Erythroblast (primary cell): ENCODE measurements at regions not wholly inside any gene's neighbourhood (a gene's known extent, or its start where the extent isn't known, plus 50 kb on each side); places are given as distances from the start of the nearest gene placed in this dataset.

Experiments used
- GATA1 ChIP-seq: IDR thresholded peaks from 2 replicates; pipeline ENCODE4 v1.6.1; 2011; ENCODE audit warnings: low read depth, mild to moderate bottlenecking, control low read depth, low read length, moderate library complexity
- POLR2A ChIP-seq: IDR thresholded peaks from 2 replicates; pipeline ENCODE4 v1.6.1; 2011; ENCODE audit warnings: mild to moderate bottlenecking, low read length

- TF ChIP-seq POLR2A = no peak
- TF ChIP-seq GATA1 = no peak
Observed at GRCh38 chr12:46958053-46958452, 121.4 kb upstream of the PCED1B start.
